ENCODE measurements at regions not wholly inside any gene's neighbourhood (a gene's known extent, or its start where the extent isn't known, plus 50 kb on each side); places are given as distances from the start of the nearest gene placed in this dataset.
"Not testable (repeated sequence)": the region's sequence is repeated elsewhere in the genome, so short reads cannot be mapped to it uniquely, and the experiment has no call there.

- DNase-seq (ENCODE audit: insufficient read length, low spot score) (no peak), FAIRE-seq (no peak)
Measured at GRCh38 chr16:58999762-59000161, 265.6 kb upstream of the GOT2 start.

- not testable (repeated sequence) for DNase-seq (ENCODE audit: insufficient read length, low spot score); FAIRE-seq
Measured at GRCh38 chr16:58992755-58993154, 258.6 kb upstream of the GOT2 start.

GRCh38 chr16:58983181-58983965 is 249.3 kb upstream of the GOT2 start:
- DNase-seq (ENCODE audit: insufficient read length, low spot score); FAIRE-seq: not testable (repeated sequence)

GRCh38 chr16:58970775-58971174 is 236.7 kb upstream of the GOT2 start:
- no peak for DNase-seq (ENCODE audit: insufficient read length, low spot score)
- peak; percentile 81 for FAIRE-seq

- DNase-seq (ENCODE audit: insufficient read length, low spot score) (no peak), FAIRE-seq (no peak)
Measured at GRCh38 chr16:58963479-58963878, 229.4 kb upstream of the GOT2 start.

- FAIRE-seq (no peak), DNase-seq (ENCODE audit: insufficient read length, low spot score) (no peak)
Measured at GRCh38 chr16:58962811-58963210, 228.7 kb upstream of the GOT2 start.

GRCh38 chr16:58960484-58960883 is 226.4 kb upstream of the GOT2 start:
- DNase-seq (ENCODE audit: insufficient read length, low spot score): no peak
- FAIRE-seq: no peak

GRCh38 chr16:58960034-58960433 is 225.9 kb upstream of the GOT2 start:
- DNase-seq (ENCODE audit: insufficient read length, low spot score): no peak
- no peak for FAIRE-seq

- no peak for FAIRE-seq
- DNase-seq (ENCODE audit: insufficient read length, low spot score): no peak
Measured at GRCh38 chr16:58958749-58959148, 224.6 kb upstream of the GOT2 start.

GRCh38 chr16:58948244-58948643 is 214.1 kb upstream of the GOT2 start:
- FAIRE-seq (no peak), DNase-seq (ENCODE audit: insufficient read length, low spot score) (no peak)

- FAIRE-seq (no peak), DNase-seq (ENCODE audit: insufficient read length, low spot score) (no peak)
Measured at GRCh38 chr16:58940609-58941008, 206.5 kb upstream of the GOT2 start.

- DNase-seq (ENCODE audit: insufficient read length, low spot score): no peak
Measured at GRCh38 chr16:58938811-58939210, 204.7 kb upstream of the GOT2 start.

GRCh38 chr16:58937661-58938060 is 203.5 kb upstream of the GOT2 start:
- DNase-seq (ENCODE audit: insufficient read length, low spot score): no peak

More at GRCh38 chr16:58938811-58939210, 204.7 kb upstream of the GOT2 start:
- FAIRE-seq: no peak

GRCh38 chr16:58933186-58933585 is 199.1 kb upstream of the GOT2 start:
- FAIRE-seq: no peak
- DNase-seq (ENCODE audit: insufficient read length, low spot score): no peak

More at GRCh38 chr16:58937661-58938060, 203.5 kb upstream of the GOT2 start:
- FAIRE-seq: no peak

- DNase-seq (ENCODE audit: insufficient read length, low spot score): no peak
- no peak for FAIRE-seq
Measured at GRCh38 chr16:58931436-58931835, 197.3 kb upstream of the GOT2 start.

GRCh38 chr16:58923094-58923493 is 189.0 kb upstream of the GOT2 start:
- FAIRE-seq (no peak), DNase-seq (ENCODE audit: insufficient read length, low spot score) (no peak)

GRCh38 chr16:58913456-58913855 is 179.3 kb upstream of the GOT2 start:
- FAIRE-seq: no peak

GRCh38 chr16:58912571-58912970 is 178.5 kb upstream of the GOT2 start:
- DNase-seq (ENCODE audit: insufficient read length, low spot score) (no peak), FAIRE-seq (no peak)

More at GRCh38 chr16:58913456-58913855, 179.3 kb upstream of the GOT2 start:
- no peak for DNase-seq (ENCODE audit: insufficient read length, low spot score)

GRCh38 chr16:58906981-58907715 is 173.0 kb upstream of the GOT2 start:
- no peak for DNase-seq (ENCODE audit: insufficient read length, low spot score)
- no peak for FAIRE-seq

GRCh38 chr16:58904291-58904690 is 170.2 kb upstream of the GOT2 start:
- FAIRE-seq: no peak
- DNase-seq (ENCODE audit: insufficient read length, low spot score): no peak

- FAIRE-seq: no peak
Measured at GRCh38 chr16:58889516-58889915, 155.4 kb upstream of the GOT2 start.

More at GRCh38 chr16:58889516-58889915, 155.4 kb upstream of the GOT2 start:
- no peak for DNase-seq (ENCODE audit: insufficient read length, low spot score)
